Thyroid gland (tissue), 4 donors: ENCODE measurements at regions not wholly inside any gene's neighbourhood (a gene's known extent, or its start where the extent isn't known, plus 50 kb on each side); places are given as distances from the start of the nearest gene placed in this dataset.

Experiments
- POLR2A ChIP-seq, 2 donors: fragments of 450-650 bp; IDR thresholded peaks; one replicate each; pipeline ENCODE4 v1.6.1; 2017; ENCODE audit warnings: antibody characterized with exemption in 2 of 2, mild to moderate bottlenecking in 2 of 2, moderate library complexity in 1 of 2
- TF ChIP-seq, protein P1 (sequence below), 6 experiments: fragments of 200-600 bp in 3 of 6; fragments of 450-650 bp in 3 of 6; sonication (generic) in 3 of 6; IDR thresholded peaks; one replicate each; pipeline ENCODE4 v1.5.1; 2016 to 2019; ENCODE audit warnings: antibody characterized with exemption in 6 of 6, mild to moderate bottlenecking in 2 of 6, inconsistent platforms in 1 of 6, moderate library complexity in 1 of 6

DNA sequence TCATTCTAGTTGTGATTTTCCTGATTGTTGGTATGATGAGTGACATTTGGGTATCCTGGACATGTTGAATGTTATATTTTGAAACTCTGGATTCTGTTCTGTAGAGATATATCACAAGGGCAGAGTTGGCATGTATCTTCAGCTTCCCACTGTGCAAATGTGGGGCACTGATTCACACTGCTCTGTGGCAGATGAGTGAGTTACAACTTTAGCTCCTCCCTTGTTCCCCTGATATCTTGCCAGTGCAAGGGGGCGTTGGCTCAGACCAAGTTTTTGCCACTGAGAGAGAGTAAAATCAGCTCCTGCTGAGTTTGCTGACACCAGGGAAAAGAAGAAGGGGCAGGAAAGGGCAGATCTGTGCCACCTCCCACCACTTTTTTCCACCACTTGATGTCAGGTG, 199.6 kb upstream of the MMADHC start:
- TF ChIP-seq, protein P1, sequence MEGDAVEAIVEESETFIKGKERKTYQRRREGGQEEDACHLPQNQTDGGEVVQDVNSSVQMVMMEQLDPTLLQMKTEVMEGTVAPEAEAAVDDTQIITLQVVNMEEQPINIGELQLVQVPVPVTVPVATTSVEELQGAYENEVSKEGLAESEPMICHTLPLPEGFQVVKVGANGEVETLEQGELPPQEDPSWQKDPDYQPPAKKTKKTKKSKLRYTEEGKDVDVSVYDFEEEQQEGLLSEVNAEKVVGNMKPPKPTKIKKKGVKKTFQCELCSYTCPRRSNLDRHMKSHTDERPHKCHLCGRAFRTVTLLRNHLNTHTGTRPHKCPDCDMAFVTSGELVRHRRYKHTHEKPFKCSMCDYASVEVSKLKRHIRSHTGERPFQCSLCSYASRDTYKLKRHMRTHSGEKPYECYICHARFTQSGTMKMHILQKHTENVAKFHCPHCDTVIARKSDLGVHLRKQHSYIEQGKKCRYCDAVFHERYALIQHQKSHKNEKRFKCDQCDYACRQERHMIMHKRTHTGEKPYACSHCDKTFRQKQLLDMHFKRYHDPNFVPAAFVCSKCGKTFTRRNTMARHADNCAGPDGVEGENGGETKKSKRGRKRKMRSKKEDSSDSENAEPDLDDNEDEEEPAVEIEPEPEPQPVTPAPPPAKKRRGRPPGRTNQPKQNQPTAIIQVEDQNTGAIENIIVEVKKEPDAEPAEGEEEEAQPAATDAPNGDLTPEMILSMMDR (IDR thresholded peaks at IDR 0.05), result no peak
- TF ChIP-seq POLR2A (IDR thresholded peaks at IDR 0.05), result no peak
